Inflammatory macrophage (primary cell): ENCODE measurements at regions not wholly inside any gene's neighbourhood (a gene's known extent, or its start where the extent isn't known, plus 50 kb on each side); places are given as distances from the start of the nearest gene placed in this dataset.
"Not testable (repeated sequence)": the region's sequence is repeated elsewhere in the genome, so short reads cannot be mapped to it uniquely, and the experiment has no call there.

Source experiments
- DNase-seq, 2 donors: peaks; one replicate each; pipeline ENCODE4 v3.0.0-alpha.2; 2020 to 2022

DNA sequence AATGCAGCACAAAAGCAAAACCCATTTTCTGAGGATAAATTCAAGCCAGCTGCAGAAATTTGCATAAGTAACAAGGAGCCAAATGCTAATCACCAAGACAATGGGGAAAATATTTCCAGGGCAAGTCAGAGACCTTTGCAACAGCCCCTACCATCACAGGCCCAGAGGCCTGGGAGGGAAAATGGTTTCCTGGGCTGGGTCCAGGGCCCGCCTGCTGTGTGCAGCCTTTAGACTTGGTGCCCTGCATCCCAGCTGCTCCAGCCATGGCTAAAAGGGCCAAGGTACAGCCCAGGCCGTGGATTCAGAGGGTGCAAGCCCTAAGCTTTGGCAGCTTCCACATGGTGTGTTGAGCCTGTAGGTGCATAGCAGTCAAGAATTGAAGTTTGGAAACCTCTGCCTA, 309.5 kb upstream of the SGCG start:
- no peak for DNase-seq

DNA sequence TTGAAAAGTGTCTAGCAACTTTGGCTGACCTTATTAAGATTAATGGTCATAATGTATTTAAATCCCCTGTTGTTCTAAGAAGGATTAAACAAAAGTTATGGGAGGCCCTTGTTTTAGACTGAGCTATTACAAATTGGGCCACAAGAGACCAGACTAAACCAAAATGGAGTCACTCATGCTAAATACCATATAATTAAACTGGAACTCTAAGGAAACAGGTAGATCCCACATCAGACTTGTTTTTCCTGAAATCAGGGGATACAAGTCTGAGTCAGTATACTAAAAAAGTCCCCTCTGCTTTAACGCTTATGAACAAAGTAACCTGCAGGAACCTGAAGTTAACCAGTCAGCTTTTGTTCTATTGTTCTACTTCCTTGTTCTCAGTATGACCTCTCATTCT, 305.9 kb upstream of the SGCG start:
- DNase-seq: no peak

DNA sequence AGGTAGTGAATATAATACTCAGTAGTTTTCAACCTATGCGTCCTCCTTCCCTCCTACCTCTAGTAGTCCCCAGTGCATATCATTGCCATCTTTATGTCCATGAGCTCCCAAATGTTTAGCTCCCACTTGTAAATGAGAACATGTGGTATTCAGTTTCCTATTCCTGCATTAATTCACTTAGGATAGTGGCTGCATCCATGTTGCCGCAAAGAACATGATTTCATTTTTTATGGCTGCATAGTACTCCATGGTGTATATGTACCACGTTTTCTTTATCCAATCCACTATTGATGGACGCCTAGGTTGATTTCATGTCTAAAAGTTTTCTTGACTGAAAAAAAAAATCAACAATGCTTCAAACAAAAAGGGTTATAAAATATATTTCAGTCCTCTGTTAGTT, 303.4 kb upstream of the SGCG start:
- no peak for DNase-seq

DNA sequence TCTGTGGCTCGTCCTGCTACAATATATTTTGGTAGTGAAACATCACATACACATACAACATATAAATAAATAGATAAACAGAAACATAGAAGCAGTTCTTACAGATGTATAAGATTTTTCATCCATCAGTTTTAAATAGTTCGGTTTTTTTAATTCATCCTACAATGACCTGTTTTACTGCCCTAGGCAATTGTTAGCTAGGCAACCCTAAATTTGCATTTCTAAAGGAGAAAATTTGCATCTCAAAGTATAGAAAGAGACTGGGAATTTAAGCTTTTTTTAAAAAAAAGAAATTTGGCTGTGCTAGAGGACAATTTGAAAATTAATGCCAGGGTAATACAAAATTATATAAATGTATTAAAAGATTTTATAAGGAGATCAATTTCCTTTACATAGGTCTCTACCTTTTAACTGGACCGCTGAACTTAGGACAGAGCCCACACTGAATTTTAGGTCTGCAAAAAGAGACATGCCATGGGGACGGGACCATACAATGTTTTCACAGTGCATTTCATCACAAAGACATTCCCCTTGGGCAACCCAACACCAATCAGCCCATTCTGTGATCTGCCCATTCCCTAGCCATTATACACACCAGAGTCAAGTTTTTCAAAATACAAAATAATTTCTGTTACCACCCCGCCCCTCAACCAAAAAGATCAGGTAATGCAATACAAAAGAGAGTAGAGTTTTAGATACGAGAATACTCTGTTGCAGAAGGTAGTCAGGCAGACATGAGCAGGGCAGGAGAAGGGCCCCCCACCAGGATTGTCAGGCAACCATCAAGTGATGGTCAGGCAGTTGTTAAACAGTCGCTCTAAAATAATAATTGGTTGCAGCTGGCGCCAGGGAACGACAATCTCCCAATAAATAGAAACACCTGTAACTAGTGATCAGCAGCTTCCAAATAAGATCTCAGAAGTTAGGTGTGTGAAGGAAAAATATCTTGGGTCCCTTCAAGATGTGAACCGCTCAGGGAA, 299.7 kb upstream of the SGCG start:
- no peak for DNase-seq

DNA sequence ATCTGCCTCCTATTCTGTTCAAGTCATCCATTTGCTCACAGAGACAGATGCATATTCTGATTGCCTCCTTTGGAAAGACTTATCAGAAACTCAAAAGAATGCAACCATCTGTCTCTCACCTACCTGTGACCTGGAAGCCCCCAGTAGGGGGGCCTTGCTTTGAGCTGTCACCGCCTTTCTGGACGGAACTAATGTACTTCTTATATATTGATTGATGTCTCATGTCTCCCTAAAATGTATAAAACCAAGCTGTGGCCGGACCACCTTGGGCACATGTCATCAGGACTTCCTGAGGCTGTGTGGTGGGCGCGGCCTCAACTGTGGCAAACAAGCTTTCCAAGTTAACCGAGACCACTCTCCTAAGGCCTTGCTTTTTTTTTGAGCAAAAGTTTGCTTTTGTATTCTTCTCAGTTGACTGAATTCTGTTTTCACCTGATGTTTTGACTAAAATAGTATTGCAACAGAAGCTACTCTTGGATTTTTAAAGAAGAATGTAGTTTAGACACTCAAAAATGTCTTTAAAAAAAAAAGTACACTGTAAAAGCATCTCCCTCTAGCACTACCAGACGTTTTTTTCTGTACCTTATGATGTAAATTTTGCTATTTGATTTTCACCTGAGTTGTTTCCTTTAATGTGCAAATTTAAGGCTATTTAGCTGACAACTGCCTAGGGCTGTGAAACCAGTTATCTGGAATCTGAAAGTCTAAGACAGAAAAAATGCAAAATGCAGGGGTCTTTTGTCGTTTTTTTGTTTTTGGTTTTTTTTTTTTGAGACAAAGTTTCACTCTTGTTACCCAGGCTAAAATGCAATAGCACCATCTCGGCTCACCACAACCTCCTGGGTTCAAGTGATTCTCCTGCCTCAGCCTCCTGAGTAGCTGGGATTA, 298.8 kb upstream of the SGCG start:
- not testable (repeated sequence) for DNase-seq

DNA sequence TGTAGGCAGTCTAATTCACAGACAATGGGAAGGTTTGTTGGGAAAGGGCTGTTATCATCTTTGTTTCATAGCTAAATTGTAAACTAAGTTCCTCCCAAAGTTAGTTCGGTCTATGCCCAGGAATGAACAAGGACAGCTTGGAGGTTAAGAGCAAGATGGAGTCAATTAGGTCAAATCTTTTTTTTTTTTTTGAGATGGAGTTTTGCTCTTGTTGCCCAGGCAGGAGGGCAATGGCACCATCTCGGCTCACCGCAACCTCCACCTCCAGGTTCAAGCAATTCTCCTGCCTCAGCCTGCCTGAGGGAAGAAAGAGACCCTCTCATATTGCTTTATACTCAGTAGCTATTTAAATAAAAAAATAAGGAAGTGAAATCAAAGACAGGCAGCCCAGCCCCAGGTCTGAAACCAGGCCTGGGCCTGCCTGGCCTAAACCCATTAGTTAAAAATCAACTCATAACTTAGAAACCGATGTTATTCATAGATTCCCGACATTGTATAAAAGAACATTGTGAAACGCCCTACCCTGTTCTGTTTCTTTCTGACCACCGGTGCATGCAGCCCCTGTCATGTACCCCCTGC, 297.4 kb upstream of the SGCG start:
- no peak for DNase-seq

DNA sequence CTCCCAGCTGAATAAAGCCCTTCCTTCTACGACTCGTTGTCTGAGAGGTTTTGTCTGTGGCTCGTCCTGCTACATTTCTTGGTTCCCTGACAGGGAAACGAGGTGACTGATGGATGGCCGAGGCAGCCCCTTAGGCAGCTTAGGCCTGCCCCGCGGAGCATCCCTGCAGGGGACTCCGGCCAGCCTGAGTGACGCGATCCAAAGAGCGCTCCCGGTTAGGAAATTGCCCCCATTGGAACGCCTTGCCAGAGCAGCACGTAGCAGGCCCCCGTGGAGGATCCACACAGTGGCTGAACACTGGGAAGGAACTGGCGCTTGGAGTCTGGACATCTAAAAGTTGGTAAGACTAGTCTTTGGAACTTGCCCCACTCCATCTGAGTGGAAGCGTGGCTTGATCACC, 296.8 kb upstream of the SGCG start:
- no peak for DNase-seq

DNA sequence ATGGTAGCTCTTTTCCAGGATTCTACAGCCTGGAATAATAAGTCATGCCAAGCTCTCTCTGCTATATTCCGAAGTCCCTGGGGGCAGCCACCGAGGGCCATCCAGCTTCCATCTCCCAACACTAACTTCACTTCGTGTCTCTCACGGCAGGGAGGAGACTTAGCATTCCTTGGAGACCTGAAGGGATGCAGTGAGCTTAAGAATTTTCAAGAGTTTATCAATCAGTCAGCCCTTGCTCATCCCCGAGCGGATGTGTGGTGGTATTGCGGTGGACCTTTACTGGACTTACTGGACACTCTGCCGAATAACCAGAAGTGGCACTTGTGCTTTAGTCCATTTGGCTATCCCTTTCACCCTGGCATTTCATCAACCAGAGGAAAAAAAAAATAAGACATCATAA, 294.7 kb upstream of the SGCG start:
- DNase-seq: not testable (repeated sequence)

DNA sequence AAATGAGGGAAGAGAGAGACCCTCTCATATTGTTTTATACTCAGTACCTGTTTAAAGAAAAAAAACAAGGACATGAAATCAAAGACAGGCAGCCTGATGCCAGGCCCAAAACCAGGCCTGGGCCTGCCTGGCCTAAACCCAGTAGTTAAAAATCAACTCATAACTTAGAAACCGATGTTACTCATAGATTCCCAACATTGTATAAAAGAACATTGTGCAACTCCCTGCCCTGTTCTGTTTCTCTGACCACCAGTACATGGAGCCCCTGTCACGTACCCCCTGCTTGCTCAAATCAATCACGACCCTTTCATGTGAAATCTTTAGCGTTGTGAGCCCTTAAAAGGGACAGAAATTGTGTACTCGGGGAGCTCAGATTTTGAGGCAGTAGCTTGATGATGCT, 291.4 kb upstream of the SGCG start:
- not testable (repeated sequence) for DNase-seq

DNA sequence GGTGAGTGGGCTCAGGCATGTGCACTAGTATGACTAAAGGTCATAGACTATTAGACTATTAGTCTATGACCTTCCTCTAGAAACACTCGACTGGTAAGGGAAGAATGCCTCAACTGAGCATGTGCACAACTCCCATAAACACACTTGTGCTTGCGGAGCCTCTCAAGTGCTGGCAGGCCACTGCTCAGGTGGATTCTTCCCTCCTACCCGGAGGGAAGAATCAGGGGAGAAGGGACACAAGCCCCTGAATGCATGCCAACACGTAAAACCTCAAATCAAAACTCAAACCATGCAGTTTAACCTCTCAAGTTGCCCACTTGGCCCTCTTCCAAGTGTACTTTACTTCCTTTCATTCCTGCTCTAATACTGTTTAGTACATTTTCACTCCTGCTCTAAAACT, 287.6 kb upstream of the SGCG start:
- DNase-seq: no peak

DNA sequence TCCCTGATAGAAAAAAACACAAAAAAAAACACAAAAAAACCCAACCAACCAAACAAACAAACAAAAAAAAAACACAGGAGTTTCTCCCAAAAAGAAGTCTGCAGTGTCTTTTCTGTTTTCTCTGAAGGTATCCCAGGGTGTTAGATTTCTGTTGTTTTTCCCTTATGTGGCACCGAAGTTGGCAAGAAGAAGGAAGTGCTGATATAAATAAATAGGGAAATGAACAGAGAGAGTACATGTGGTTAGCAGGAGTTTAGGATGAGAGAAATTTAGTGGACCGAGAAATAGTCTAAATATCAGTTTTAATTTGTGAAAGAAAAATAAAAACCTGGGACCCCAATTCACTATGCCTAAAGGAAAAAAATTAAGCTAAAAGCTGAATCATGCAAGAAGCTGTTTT, 287.0 kb upstream of the SGCG start:
- DNase-seq: no peak

DNA sequence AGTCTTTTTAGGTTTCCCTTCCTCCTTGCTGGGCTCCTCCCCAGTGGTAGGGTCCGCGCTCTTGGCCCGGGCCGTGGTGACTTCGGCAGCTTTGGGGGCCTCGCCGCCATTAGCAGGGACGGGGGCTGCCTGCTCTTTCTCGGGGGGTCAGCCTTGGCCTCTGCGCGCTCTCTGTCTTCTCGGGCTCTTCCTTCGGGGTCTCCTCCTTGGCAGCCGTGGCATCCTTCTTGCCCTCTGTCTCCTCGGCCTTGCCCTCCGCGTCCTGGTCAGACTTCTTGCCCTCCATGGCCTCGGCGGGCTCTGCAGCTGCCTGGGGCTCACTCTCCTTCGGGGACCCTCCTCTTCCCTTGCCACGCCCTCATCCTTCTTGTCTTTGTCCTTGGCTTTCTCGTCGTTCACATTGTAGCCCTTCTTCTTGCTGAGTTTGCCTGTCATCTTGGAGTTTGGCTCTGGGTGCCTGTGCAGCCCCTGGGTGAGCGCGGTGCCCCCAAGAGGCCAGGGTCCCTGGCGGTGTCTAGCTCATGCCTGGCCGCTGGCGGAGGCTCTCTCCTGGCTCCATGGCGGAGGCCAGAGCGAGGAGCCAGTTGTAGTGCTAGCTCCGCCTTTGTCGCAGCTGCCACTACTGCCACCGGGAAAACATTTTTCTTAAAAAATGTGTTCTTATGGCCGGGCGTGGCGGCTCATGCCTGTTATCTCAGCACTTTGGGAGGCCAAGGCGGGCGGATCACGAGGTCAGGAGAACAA, 283.0 kb upstream of the SGCG start:
- no peak for DNase-seq

DNA sequence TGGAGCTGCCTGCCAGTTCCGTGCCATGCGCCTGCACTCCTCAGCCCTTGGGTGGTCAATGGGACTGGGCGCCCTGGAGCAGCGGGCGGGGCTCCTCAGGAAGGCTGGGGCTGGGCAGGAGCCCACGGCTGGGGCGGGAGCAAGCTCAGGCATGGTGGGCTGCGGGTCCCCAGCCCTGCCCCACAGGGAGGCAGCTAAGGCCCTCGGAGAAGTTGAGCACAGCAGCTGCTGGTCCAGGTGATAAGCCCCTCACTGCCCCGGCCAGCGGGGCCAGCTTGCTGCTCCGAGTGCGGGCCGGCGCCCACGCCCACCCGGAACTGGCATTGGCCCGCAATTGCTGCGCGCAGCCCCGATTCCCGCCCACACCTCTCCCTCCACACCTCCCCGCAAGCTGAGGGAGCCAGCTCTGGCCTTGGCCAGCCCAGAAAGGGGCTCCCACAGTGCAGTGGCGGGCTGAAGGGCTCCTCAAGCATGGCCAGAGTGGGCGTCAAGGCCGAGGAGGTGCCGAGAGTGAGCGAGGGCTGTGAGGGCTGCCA, 280.3 kb upstream of the SGCG start:
- DNase-seq: not testable (repeated sequence)

DNA sequence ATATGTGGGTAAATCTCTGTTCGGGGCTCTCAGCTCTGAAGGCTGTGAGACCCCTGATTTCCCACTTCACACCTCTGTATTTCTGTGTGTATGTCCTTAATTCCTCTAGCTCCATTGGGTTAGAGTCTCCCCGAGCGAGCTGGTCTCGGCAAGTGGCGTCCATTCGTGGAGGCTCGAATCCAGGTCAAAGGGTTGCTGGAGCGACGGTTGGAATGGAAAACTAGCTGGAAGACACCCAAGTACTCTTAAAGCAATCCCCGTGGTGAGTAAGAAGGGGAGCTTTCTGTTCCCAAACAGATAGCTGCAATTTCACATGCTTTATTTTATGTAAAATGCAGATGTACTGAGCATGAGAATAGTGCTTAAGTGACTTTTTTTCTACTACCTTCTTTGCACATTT, 277.5 kb upstream of the SGCG start:
- DNase-seq: no peak

DNA sequence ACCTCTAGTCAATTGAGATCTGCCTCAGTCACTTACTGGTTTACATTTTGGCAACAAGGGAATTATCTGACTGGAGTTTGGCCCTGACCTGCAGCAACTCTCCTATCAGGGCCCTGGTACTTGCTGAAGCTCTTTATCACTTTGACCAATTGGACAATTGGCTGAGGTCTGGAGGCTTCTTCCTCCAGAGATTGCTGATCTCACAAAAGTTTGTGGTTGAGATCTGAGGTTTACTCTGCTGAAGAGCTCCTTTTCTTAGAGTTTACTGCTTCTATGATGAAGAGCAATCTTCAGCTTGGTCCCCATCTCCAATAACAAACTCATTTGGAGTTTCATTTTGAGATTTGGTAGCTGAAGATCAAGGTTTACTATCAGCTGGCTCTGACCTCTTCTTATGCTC, 276.9 kb upstream of the SGCG start:
- DNase-seq: no peak

DNA sequence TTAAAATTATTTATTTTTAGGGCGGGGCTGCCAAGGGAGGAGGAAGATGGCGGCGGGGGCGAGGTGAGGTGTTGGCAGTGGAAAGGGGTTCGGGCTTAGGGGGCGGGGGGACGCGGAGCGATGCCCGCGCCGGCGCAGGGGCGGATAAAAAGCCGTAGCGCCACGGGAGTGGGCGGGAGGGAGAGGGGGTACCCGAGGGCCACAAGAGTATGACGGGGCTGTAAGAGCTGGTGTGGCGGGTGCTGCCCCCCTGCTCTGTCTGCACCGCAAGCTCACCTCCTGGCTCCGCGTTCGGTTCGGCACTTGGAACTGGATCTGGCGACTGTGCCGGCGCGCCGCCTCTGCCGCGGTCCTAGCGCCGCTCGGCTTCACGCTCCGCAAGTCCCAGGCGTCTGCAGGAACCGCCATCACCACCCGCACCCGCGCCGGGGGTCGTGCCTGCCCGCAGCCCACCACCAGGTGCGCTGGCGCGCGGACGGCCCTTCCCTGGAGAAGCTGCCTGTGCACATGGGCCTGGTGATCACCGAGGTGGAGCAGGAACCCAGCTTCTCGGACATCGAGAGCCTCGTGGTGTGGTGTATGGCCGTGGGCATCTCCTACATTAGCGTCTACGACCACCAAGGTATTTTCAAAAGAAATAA, 265.2 kb upstream of the SGCG start:
- no peak for DNase-seq

DNA sequence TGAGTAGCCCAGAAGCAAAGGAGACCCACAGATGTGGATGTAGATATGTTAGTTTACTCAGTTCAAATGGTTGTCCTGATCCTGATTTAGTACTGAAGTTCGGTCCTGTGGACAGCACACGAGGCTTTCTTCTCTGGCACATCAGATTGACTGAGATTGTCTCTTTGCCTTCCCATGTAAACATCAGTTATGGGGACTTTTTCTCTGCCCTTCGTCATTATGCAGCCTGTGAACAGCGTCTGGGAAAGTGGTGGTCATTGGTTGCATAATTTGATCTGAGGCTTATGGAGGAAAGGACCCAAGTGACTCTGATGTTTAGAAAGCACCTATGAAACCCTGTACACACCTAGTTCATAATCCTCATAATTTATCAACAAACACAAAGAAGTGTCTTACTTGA, 264.5 kb upstream of the SGCG start:
- not testable (repeated sequence) for DNase-seq

DNA sequence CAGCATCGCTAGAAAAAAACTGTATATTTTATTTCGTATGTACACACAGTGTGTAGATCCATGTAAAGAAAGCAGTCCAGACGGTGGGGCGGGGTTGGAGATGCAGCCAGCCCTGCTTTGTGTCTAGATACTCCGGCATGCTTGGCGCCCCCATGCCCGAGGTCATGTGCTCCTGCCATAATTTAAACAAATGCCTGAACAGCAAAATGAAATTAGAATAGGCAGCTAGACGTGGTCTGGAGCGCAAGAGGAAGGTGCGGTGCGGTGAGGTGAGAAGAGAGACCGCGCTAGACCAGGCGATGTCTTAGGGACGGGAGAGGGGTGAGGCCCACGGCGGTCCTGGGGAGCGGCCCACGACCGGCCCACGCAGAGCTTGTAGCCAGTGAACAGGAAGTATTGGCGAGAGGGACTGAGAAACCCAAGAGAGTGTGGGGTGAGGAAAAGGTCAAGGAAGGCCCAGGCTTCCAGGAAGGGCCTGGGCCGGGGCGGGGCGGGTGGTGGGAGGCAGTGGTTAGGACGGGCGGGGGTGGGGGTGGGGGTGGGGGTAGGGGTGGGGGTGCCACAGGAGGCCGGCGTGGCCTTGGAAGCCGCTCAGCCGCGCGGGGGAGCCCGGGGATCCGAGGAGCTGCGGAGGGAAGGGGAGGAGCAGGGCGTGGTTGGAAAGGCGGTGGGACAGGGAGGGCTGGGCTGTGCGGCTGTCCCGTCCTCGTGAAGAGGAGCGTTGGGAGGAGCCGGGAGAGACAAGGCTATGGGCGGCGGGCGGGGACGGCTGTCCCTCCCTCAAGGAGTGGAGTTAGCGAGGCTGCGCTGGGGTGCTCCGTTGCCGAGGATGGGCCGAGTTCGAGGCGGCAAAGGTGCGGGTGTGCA, 254.7 kb upstream of the SGCG start:
- DNase-seq: peak; percentile 39 to 55

DNA sequence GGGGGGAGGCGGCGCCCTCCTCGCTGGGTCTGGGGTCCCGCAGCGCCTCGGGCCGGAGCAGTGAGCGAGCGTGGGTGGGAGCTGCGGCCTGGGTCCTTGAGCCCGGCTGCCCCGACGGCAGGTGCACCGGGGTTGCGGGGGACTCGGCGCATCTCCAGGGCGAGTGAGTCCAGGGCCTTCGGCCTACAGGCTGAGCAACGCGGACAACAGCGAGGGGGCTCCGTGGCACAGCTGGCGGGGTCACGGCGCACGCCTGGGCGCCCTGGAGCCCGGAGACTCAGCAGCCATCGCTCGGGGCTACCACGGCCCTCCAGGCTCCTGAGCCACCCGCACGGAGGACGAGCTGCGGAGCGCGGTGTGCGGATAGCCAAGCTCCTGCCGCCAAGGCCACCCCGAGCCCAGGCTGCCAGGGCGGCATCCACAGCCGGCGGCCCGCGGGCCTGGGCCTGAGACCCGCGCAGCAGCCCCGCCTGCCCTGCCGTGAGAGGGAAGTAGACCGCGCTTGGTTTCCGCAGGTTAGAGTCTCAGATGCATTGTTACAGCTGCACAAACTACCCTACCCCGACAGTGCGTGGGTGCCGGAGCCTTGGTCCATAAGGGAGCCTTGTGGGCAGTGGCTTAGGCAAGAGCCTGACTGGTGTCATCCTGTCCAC, 253.9 kb upstream of the SGCG start:
- DNase-seq: peak; percentile 42 to 75

DNA sequence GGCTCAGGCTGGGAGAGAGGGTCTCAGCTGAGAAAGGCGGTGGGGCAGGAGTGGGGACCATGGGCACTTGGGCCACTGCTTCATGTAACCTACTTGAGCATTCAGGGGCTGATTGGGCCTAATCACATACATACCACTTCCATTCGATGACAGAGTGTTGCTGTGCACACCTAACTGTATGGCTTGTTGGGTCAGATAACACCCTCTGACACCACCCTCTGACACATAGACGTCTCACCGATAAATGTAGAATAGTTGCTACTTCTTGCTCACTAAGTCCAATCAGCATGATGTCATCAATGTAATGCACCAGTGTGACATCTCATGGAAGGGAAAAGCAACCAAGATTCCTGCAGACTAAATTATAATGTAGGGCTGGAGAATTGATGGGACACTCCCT, 252.9 kb upstream of the SGCG start:
- not testable (repeated sequence) for DNase-seq
